GM21423 (cell line): ENCODE measurements at regions not wholly inside any gene's neighbourhood (a gene's known extent, or its start where the extent isn't known, plus 50 kb on each side); places are given as distances from the start of the nearest gene placed in this dataset.
"Not testable (repeated sequence)": the region's sequence is repeated elsewhere in the genome, so short reads cannot be mapped to it uniquely, and the experiment has no call there.

Experiments used
- ATAC-seq: cut with Tn5 transposase; IDR thresholded peaks from one replicate; pipeline ENCODE4 v1.9.1; 2021; ENCODE audit warnings: mild to moderate bottlenecking, moderate library complexity; ENCODE audit not compliant: unreplicated experiment

GRCh38 chr9:39463696-39464095, 108.2 kb downstream of the SPATA31A1 start:
- ATAC-seq: peak; percentile 29

GRCh38 chr9:39464122-39464777, 108.8 kb downstream of the SPATA31A1 start:
- ATAC-seq: peak; percentile 95

- ATAC-seq: peak; percentile 97
These were observed 119.0 kb downstream of the SPATA31A1 start for GRCh38 chr9:39474499-39474898.

- not testable (repeated sequence) for ATAC-seq
These were observed 127.6 kb downstream of the SPATA31A1 start for GRCh38 chr9:39483073-39483472.

- not testable (repeated sequence) for ATAC-seq
These were observed 128.4 kb downstream of the SPATA31A1 start for GRCh38 chr9:39483880-39484279.

- peak; percentile 68 for ATAC-seq
These were observed 128.8 kb downstream of the SPATA31A1 start for GRCh38 chr9:39484292-39484691.

GRCh38 chr9:39487477-39487876, 132.0 kb downstream of the SPATA31A1 start:
- not testable (repeated sequence) for ATAC-seq

GRCh38 chr9:39496248-39496647, 140.8 kb downstream of the SPATA31A1 start:
- ATAC-seq: not testable (repeated sequence)

- not testable (repeated sequence) for ATAC-seq
These were observed 147.7 kb downstream of the SPATA31A1 start for GRCh38 chr9:39503178-39503577.

- ATAC-seq: not testable (repeated sequence)
These were observed 172.0 kb downstream of the SPATA31A1 start for GRCh38 chr9:39527387-39528029.

- not testable (repeated sequence) for ATAC-seq
These were observed 177.1 kb downstream of the SPATA31A1 start for GRCh38 chr9:39532597-39532996.

- not testable (repeated sequence) for ATAC-seq
These were observed 177.7 kb downstream of the SPATA31A1 start for GRCh38 chr9:39533001-39533762.

- ATAC-seq: not testable (repeated sequence)
These were observed 178.5 kb downstream of the SPATA31A1 start for GRCh38 chr9:39533763-39534548.

GRCh38 chr9:39534897-39535296, 179.4 kb downstream of the SPATA31A1 start:
- not testable (repeated sequence) for ATAC-seq

GRCh38 chr9:39542157-39542556, 186.7 kb downstream of the SPATA31A1 start:
- ATAC-seq: not testable (repeated sequence)

- ATAC-seq: not testable (repeated sequence)
These were observed 189.6 kb downstream of the SPATA31A1 start for GRCh38 chr9:39545079-39545478.

- ATAC-seq: not testable (repeated sequence)
These were observed 195.1 kb downstream of the SPATA31A1 start for GRCh38 chr9:39550573-39550972.

GRCh38 chr9:39551544-39551943, 196.1 kb downstream of the SPATA31A1 start:
- not testable (repeated sequence) for ATAC-seq

GRCh38 chr9:39552242-39552881, 196.9 kb downstream of the SPATA31A1 start:
- not testable (repeated sequence) for ATAC-seq

GRCh38 chr9:39554352-39554751, 198.9 kb downstream of the SPATA31A1 start:
- ATAC-seq: not testable (repeated sequence)
